Heart left ventricle (tissue), 16 donors: ENCODE measurements at regions not wholly inside any gene's neighbourhood (a gene's known extent, or its start where the extent isn't known, plus 50 kb on each side); places are given as distances from the start of the nearest gene placed in this dataset.

Experiments
- ATAC-seq, 4 donors: fragments of 200-7000 bp; cut with Tn5 transposase; one replicate each; pipeline ENCODE4 v1.9.1; 2020 to 2022; ENCODE audit warnings: moderate library complexity in 4 of 4, mild to moderate bottlenecking in 3 of 4, moderate number of reproducible peaks in 1 of 4
- DNase-seq, 5 donors: peaks; one replicate each; pipeline ENCODE4 v3.0.0-alpha.2; 2020
- H3K27ac ChIP-seq, 12 donors: fragments of 200-600 bp; sonication (generic) in 4 of 12; one replicate each; pipeline versions ENCODE4 v1.5.0 to v1.8.0; 2016 to 2022; ENCODE audit warnings: mild to moderate bottlenecking in 2 of 12
- H3K27me3 ChIP-seq, 9 donors: fragments of 200-600 bp; sonication (generic) in 2 of 9; one replicate each; pipeline versions ENCODE4 v1.5.1 to v1.8.0; 2016 to 2022; ENCODE audit warnings: mild to moderate bottlenecking in 3 of 9
- H3K36me3 ChIP-seq, 9 donors: fragments of 200-600 bp; sonication (generic) in 2 of 9; one replicate each; pipeline versions ENCODE4 v1.5.0 to v1.8.0; 2018 to 2022; ENCODE audit warnings: mild to moderate bottlenecking in 2 of 9
- H3K4me1 ChIP-seq, 12 donors: fragments of 200-600 bp; sonication (generic) in 4 of 12; one replicate each; pipeline versions ENCODE4 v1.5.0 to v1.8.0; 2016 to 2022; ENCODE audit warnings: mild to moderate bottlenecking in 3 of 12
- H3K4me3 ChIP-seq, 12 donors: fragments of 200-600 bp; sonication (generic) in 4 of 12; one replicate each; pipeline versions ENCODE4 v1.5.0 to v1.8.0; 2017 to 2022; ENCODE audit warnings: mild to moderate bottlenecking in 9 of 12, moderate library complexity in 4 of 12
- H3K9me3 ChIP-seq, 12 donors: fragments of 200-600 bp; sonication (generic) in 4 of 12; one replicate each; pipeline versions ENCODE4 v1.5.0 to v1.8.0; 2016 to 2022; ENCODE audit warnings: mild to moderate bottlenecking in 1 of 12
- CTCF ChIP-seq, 12 donors: fragments of 200-600 bp; sonication (generic) in 4 of 12; IDR thresholded peaks; one replicate each; pipeline versions ENCODE4 v1.5.0 to v1.8.0; 2018 to 2022; ENCODE audit warnings: antibody characterized with exemption in 12 of 12, mild to moderate bottlenecking in 5 of 12
- POLR2A ChIP-seq, 2 donors: fragments of 450-650 bp; IDR thresholded peaks; one replicate each; pipeline ENCODE4 v1.6.1; 2017; ENCODE audit warnings: antibody characterized with exemption in 2 of 2, mild to moderate bottlenecking in 2 of 2, moderate library complexity in 2 of 2
- whole genome bisulfite sequencing, 4 donors: extraction: QIAGEN DNeasy Blood & Tissue Kit in 2 of 4; methylation state at CpG; one replicate each; pipeline versions ENCODE4 v1.1.5 to v1.1.7; 2013 to 2018; 5-methylcytosine and 5-hydroxymethylcytosine counted together
- intact Hi-C, 10 donors: fragments of 100-400 bp; cut with DNase I; formaldehyde crosslinking; loops; one replicate each; pipeline versions ENCODE4 v1.11.1 to v1.14.2; 2022
- donor health status: ischemic (EF 13 %, LVEDD 7.1; RV severe dilation, severe dysfunction).
- donor health status: healthy with polysubstance abuse.
- donor health status: DM: no; HTN: yes; CAD: no.
- donor health status: DM: no; HTN: no; CAD: no.
- donor health status: ischemic (EF 25% LVEDD 6.9; RV normal size, moderate dysfunction).
- donor health status: ischemic (EF 25% LVEDD 5.7; RV mildly dilated, moderate dysfunction).
- donor health status: healthy.
- donor health status: DM: yes; HTN: yes; CAD: no.
- donor health status: ischemic (EF 35%, LVEDD 5.7; RV mildly dilated, moderate dysfunction).
- donor health status: nonischemic (EF 11% LVEDD 7.7; RV severe dilation, severe dysfunction).
- donor health status: DM: yes; HTN: yes; CAD: no.
- donor health status: PGD.
- donor health status: ischemic (EF 29% LVEDD 5.4; RV normal size, mild dysfunction).
- donor health status: nonischemic (EF 23%, LVEDD 6.1; RV moderate dilation, normal function).

- intact Hi-C loops: no loop called here
- ATAC-seq (no peak), DNase-seq (no peak)
- TF ChIP-seq CTCF (IDR thresholded peaks at IDR 0.05) (no peak), POLR2A (IDR thresholded peaks at IDR 0.05) (no peak)
- peaks cover 0 to 8% (median 0%) of the 10 kb centered on the region in 12 donors for H3K9me3 ChIP-seq
- no peaks in the 10 kb centered on the region for H3K4me1 ChIP-seq
- H3K36me3 ChIP-seq: no peaks in the 10 kb centered on the region
- WGBS, 4 donors: 90 to 92% (median 90%) methylated on average over 5 of the region's 5 CpGs
- H3K27me3 ChIP-seq: no peaks in the 10 kb centered on the region
- H3K27ac ChIP-seq: no peak overlapping the region
- H3K4me3 ChIP-seq: no peak overlapping the region
Measured at GRCh38 chr10:34001831-34002230, 667.4 kb upstream of the NRP1 start.

GRCh38 chr10:34001087-34001580 is 666.7 kb upstream of the NRP1 start:
- Histone ChIP-seq H3K27me3 (no peaks in the 10 kb centered on the region), H3K4me1 (no peaks in the 10 kb centered on the region), H3K27ac (no peak overlapping the region), H3K9me3 (peaks cover 0 to 8% (median 0%) of the 10 kb centered on the region in 12 donors), H3K4me3 (no peak overlapping the region), H3K36me3 (no peaks in the 10 kb centered on the region)
- no peak for ATAC-seq
- DNase-seq: no peak
- intact Hi-C loops: no loop called here
- no peak for TF ChIP-seq CTCF (IDR thresholded peaks at IDR 0.05)
- no peak for TF ChIP-seq POLR2A (IDR thresholded peaks at IDR 0.05)
- 50 to 56% (median 53%) methylated on average over 5 of the region's 5 CpGs for WGBS, 4 donors

- H3K4me1 ChIP-seq: peaks cover 0 to 5% (median 0%) of the 10 kb centered on the region in 12 donors
- no peaks in the 10 kb centered on the region for H3K36me3 ChIP-seq
- no peak overlapping the region for H3K4me3 ChIP-seq
- WGBS, 4 donors: 88 to 93% (median 92%) methylated on average over 5 of the region's 5 CpGs
- H3K27ac ChIP-seq: no peak overlapping the region
- ATAC-seq: no peak
- no peaks in the 10 kb centered on the region for H3K27me3 ChIP-seq
- TF ChIP-seq POLR2A (IDR thresholded peaks at IDR 0.05) (no peak), CTCF (IDR thresholded peaks at IDR 0.05) (no peak)
- no peak for DNase-seq
- intact Hi-C loops: no loop called here
- H3K9me3 ChIP-seq: no peaks in the 10 kb centered on the region
Measured at GRCh38 chr10:33993917-33994316, 659.5 kb upstream of the NRP1 start.

- intact Hi-C loops: no loop called here
- DNase-seq: no peak
- no peaks in the 10 kb centered on the region for H3K36me3 ChIP-seq
- H3K27ac ChIP-seq: no peak overlapping the region
- WGBS, 4 donors: 93 to 96% (median 93%) methylated on average over 3 of the region's 3 CpGs
- H3K27me3 ChIP-seq: no peaks in the 10 kb centered on the region
- no peak for ATAC-seq
- TF ChIP-seq POLR2A (IDR thresholded peaks at IDR 0.05) (no peak), CTCF (IDR thresholded peaks at IDR 0.05) (no peak)
- H3K4me1 ChIP-seq: peaks cover 0 to 5% (median 0%) of the 10 kb centered on the region in 12 donors
- H3K9me3 ChIP-seq: no peaks in the 10 kb centered on the region
- H3K4me3 ChIP-seq: no peak overlapping the region
Measured at GRCh38 chr10:33991924-33992323, 657.5 kb upstream of the NRP1 start.
